HEK293 (cell line): ENCODE measurements at regions not wholly inside any gene's neighbourhood (a gene's known extent, or its start where the extent isn't known, plus 50 kb on each side); places are given as distances from the start of the nearest gene placed in this dataset.
"Not testable (repeated sequence)": the region's sequence is repeated elsewhere in the genome, so short reads cannot be mapped to it uniquely, and the experiment has no call there.

Source experiments
- CTCF ChIA-PET: fragments of 350-600 bp; formaldehyde crosslinking; extraction: SDS; loops from one replicate; lab custom pipeline; 2021; ENCODE audit warnings: antibody characterized with exemption; lab: Yijun Ruan, JAX
- POLR2A ChIA-PET: fragments of 300-600 bp; formaldehyde crosslinking; extraction: SDS; loops from one replicate; lab custom pipeline; 2020; ENCODE audit warnings: antibody characterized with exemption, inconsistent platforms; lab: Yijun Ruan, JAX
- H3K27ac ChIP-seq: fragments of 200-500 bp; sonication (Bioruptor generic); 2 replicates; pipeline ENCODE4 v1.5.1; 2014; ENCODE audit warnings: low read depth, low read length, control low read depth, inconsistent platforms; ENCODE audit errors: extremely low read depth
- H3K36me3 ChIP-seq, 2 experiments: fragments of 200-500 bp in 1 of 2; sonication (Bioruptor generic) in 1 of 2; 1 replicate in 1 of 2; 2 replicates in 1 of 2; pipeline ENCODE4 v1.5.1; 2014 to 2017; ENCODE audit warnings: inconsistent platforms in 2 of 2, low read length in 2 of 2; ENCODE audit not compliant: control insufficient read depth in 2 of 2, insufficient read depth in 1 of 2
- H3K4me1 ChIP-seq: fragments of 200-500 bp; sonication (Bioruptor generic); 2 replicates; pipeline ENCODE4 v1.5.1; 2014; ENCODE audit warnings: mild to moderate bottlenecking, low read length, inconsistent platforms; ENCODE audit not compliant: control insufficient read depth, insufficient read depth
- H3K4me3 ChIP-seq: 2 replicates; pipeline ENCODE4 v1.5.1; 2011; ENCODE audit warnings: low read depth, mild to moderate bottlenecking, control low read depth, low read length, moderate library complexity
- H3K9me3 ChIP-seq: fragments of 200-500 bp; sonication (Bioruptor generic); 2 replicates; pipeline ENCODE4 v1.5.1; 2014; ENCODE audit warnings: low read depth, low read length, inconsistent platforms; ENCODE audit not compliant: control insufficient read depth, insufficient read depth
- GLI4 ChIP-seq: fragments of 450-650 bp; formaldehyde crosslinking; IDR thresholded peaks from 2 replicates; pipeline ENCODE4 v1.5.1; 2016; ENCODE audit warnings: missing biosample characterization, missing genetic modification characterization
- OSR2 ChIP-seq: fragments of 450-650 bp; formaldehyde crosslinking; IDR thresholded peaks from 2 replicates; pipeline ENCODE4 v1.5.1; 2016; ENCODE audit warnings: missing biosample characterization, missing genetic modification characterization
- PRDM4 ChIP-seq: fragments of 450-650 bp; formaldehyde crosslinking; IDR thresholded peaks from 2 replicates; pipeline ENCODE4 v1.5.1; 2017; ENCODE audit warnings: missing biosample characterization, missing genetic modification characterization
- SCRT1 ChIP-seq: fragments of 450-650 bp; formaldehyde crosslinking; IDR thresholded peaks from 2 replicates; pipeline ENCODE4 v1.5.1; 2016; ENCODE audit warnings: missing biosample characterization, missing genetic modification characterization, borderline replicate concordance
- SCRT2 ChIP-seq: fragments of 450-650 bp; formaldehyde crosslinking; IDR thresholded peaks from 2 replicates; pipeline ENCODE4 v1.5.1; 2016; ENCODE audit warnings: missing biosample characterization, missing genetic modification characterization
- SP7 ChIP-seq: fragments of 450-650 bp; formaldehyde crosslinking; IDR thresholded peaks from 2 replicates; pipeline ENCODE4 v1.5.1; 2016; ENCODE audit warnings: missing biosample characterization, missing genetic modification characterization
- TCF7L2 ChIP-seq: IDR thresholded peaks from 2 replicates; pipeline ENCODE4 v1.6.1; 2011; ENCODE audit warnings: low read depth, mild to moderate bottlenecking, inconsistent platforms, low read length, moderate library complexity, borderline replicate concordance
- ZBTB44 ChIP-seq: fragments of 450-650 bp; IDR thresholded peaks from 2 replicates; pipeline ENCODE4 v1.5.1; 2018; ENCODE audit warnings: missing biosample characterization, mild to moderate bottlenecking, missing genetic modification characterization
- ZNF184 ChIP-seq: fragments of 450-650 bp; IDR thresholded peaks from 2 replicates; pipeline ENCODE4 v1.5.1; 2018; ENCODE audit warnings: missing biosample characterization, mild to moderate bottlenecking, missing genetic modification characterization
- ZNF223 ChIP-seq: fragments of 450-650 bp; formaldehyde crosslinking; IDR thresholded peaks from 2 replicates; pipeline ENCODE4 v1.5.1; 2016; ENCODE audit warnings: missing biosample characterization, missing genetic modification characterization
- ZNF302 ChIP-seq: fragments of 450-650 bp; formaldehyde crosslinking; IDR thresholded peaks from 2 replicates; pipeline ENCODE4 v1.5.1; 2016; ENCODE audit warnings: missing biosample characterization, missing genetic modification characterization, low read depth
- ZNF600 ChIP-seq: fragments of 450-650 bp; formaldehyde crosslinking; IDR thresholded peaks from 2 replicates; pipeline ENCODE4 v1.5.1; 2016; ENCODE audit warnings: missing biosample characterization, missing genetic modification characterization
- ZNF626 ChIP-seq: fragments of 450-650 bp; sonication (Bioruptor Pico); formaldehyde crosslinking; IDR thresholded peaks from 2 replicates; pipeline ENCODE4 v1.5.1; 2018; ENCODE audit warnings: missing biosample characterization, missing genetic modification characterization, inconsistent platforms
- ZNF639 ChIP-seq: fragments of 450-650 bp; formaldehyde crosslinking; IDR thresholded peaks from 2 replicates; pipeline ENCODE4 v1.5.1; 2016; ENCODE audit warnings: missing biosample characterization, missing genetic modification characterization
- ZNF654 ChIP-seq: fragments of 450-650 bp; formaldehyde crosslinking; IDR thresholded peaks from 2 replicates; pipeline ENCODE4 v1.5.1; 2016; ENCODE audit warnings: low read depth, missing biosample characterization, missing genetic modification characterization
- ZNF776 ChIP-seq: fragments of 450-650 bp; formaldehyde crosslinking; IDR thresholded peaks from 2 replicates; pipeline ENCODE4 v1.5.0; 2017; ENCODE audit warnings: missing biosample characterization, missing genetic modification characterization, borderline replicate concordance
- ZNF785 ChIP-seq: fragments of 450-650 bp; formaldehyde crosslinking; IDR thresholded peaks from 2 replicates; pipeline ENCODE4 v1.5.1; 2016; ENCODE audit warnings: missing biosample characterization, missing genetic modification characterization
- ZSCAN4 ChIP-seq: fragments of 450-650 bp; formaldehyde crosslinking; IDR thresholded peaks from 2 replicates; pipeline ENCODE4 v1.5.1; 2017; ENCODE audit warnings: missing biosample characterization, missing genetic modification characterization

GRCh38 chr6:85754894-85755293 lies 112.2 kb upstream of the SYNCRIP start (continued):
- TF ChIP-seq ZSCAN4 (tag by site-specific recombination) (no peak), ZNF600 (tag by site-specific recombination) (no peak)

- CTCF ChIA-PET = interaction anchor here (0.7 kb wide), 1 partner anchor 1185 kb away, joined by 4 read pairs; the partner anchor contains the start of gene HTR1E
- no peak overlapping the region for H3K27ac ChIP-seq
- no peaks in the 10 kb centered on the region for H3K9me3 ChIP-seq
- TF ChIP-seq GLI4 (tag by site-specific recombination) = no peak
- TF ChIP-seq ZNF654 (tag by site-specific recombination) = no peak
- no peak for TF ChIP-seq ZNF776 (tag by site-specific recombination)
- no peak for TF ChIP-seq ZBTB44 (tag by site-specific recombination)
- TF ChIP-seq ZNF184 (tag by site-specific recombination) = no peak
- TF ChIP-seq ZNF639 = no peak
- no peak for TF ChIP-seq PRDM4 (tag by site-specific recombination)
- TF ChIP-seq SCRT1 (tag by site-specific recombination) = no peak
- no peaks in the 10 kb centered on the region for H3K36me3 ChIP-seq
- POLR2A ChIA-PET = no interaction called here
- H3K4me3 ChIP-seq = no peak overlapping the region
- peaks cover 2% of the 10 kb centered on the region; the same call in 1 of the 2 replicates for H3K4me1 ChIP-seq
Measured at GRCh38 chr6:85752602-85753001, 109.9 kb upstream of the SYNCRIP start.

GRCh38 chr6:85751374-85752055 lies 108.8 kb upstream of the SYNCRIP start:
- Histone ChIP-seq H3K27ac (no peak overlapping the region), H3K4me1 (peaks cover 2% of the 10 kb centered on the region; the same call in 1 of the 2 replicates), H3K36me3 (no peaks in the 10 kb centered on the region), H3K4me3 (no peak overlapping the region), H3K9me3 (no peaks in the 10 kb centered on the region)
- TF ChIP-seq ZNF223 (no peak), SCRT2 (no peak), ZNF785 (tag by site-specific recombination) (no peak), ZNF626 (0 out of 2 replicates have a peak, but pooled peaks have one; percentile 29), ZNF302 (no peak), SP7 (tag by site-specific recombination) (peak; percentile 51), TCF7L2 (no peak), OSR2 (tag by site-specific recombination) (0 out of 2 replicates have a peak, but pooled peaks have one; percentile 30)
- POLR2A ChIA-PET = no interaction called here
- CTCF ChIA-PET = interaction anchor here (0.6 to 0.7 kb wide), 3 partner anchors 19 to 756 kb away, joined by 3 to 5 read pairs (median 3); no protein-coding TSS in a partner anchor

- H3K9me3 ChIP-seq, POLR2A ChIA-PET: not testable (repeated sequence)
- CTCF ChIA-PET = interaction anchor here (0.6 kb wide), 1 partner anchor 427 kb away, joined by 3 read pairs; no protein-coding TSS in a partner anchor
Measured at GRCh38 chr6:85750146-85750545, 107.5 kb upstream of the SYNCRIP start.

More at GRCh38 chr6:85750146-85750545, 107.5 kb upstream of the SYNCRIP start:
- not testable (repeated sequence) for H3K4me1 ChIP-seq, H3K4me3 ChIP-seq, H3K27ac ChIP-seq, H3K36me3 ChIP-seq
